ENCODE measurements at regions not wholly inside any gene's neighbourhood (a gene's known extent, or its start where the extent isn't known, plus 50 kb on each side); places are given as distances from the start of the nearest gene placed in this dataset.

GRCh38 chr9:135032041-135032835 is 55.2 kb upstream of the OLFM1 start:
- DNase-seq = no peak

GRCh38 chr9:135032868-135033460 is 54.5 kb upstream of the OLFM1 start:
- no peak for DNase-seq

- no peak for DNase-seq
Measured at GRCh38 chr9:135033487-135033886, 54.0 kb upstream of the OLFM1 start.

GRCh38 chr9:135034106-135034505 is 53.4 kb upstream of the OLFM1 start:
- DNase-seq = no peak

GRCh38 chr9:135035781-135036760 is 51.4 kb upstream of the OLFM1 start:
- DNase-seq = no peak

- DNase-seq = no peak
Measured at GRCh38 chr9:135036861-135037465, 50.5 kb upstream of the OLFM1 start.

- DNase-seq = no peak
Measured at GRCh38 chr9:135037521-135038250, 49.8 kb upstream of the OLFM1 start.
